ENCODE measurements at regions not wholly inside any gene's neighbourhood (a gene's known extent, or its start where the extent isn't known, plus 50 kb on each side); places are given as distances from the start of the nearest gene placed in this dataset.

DNA sequence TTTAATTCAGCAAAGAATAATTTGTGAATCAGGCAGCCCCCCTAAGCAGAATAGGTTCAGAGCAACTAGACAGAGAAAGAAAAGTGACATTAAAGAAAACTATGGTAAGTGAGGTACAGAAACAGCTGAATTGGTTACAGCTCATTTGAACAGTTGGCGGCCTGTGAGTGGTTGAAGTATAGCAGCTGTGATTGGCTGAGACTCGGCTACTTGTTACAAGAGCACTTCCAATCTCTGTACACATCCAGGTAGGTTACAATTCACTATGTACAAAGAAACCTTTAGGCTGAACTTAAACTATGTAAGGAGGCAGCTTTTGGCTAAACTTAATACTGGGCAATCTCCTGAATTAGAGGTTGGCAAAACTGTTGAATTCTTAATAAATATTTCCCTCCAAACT lies 171.1 kb upstream of the LHX8 start:
- H2AFZ ChIP-seq (ENCODE audit: low read length): no peak overlapping the region
- no TSS peak for BruUV-seq (replicated peaks)
- H3K9ac ChIP-seq (ENCODE audit: insufficient read depth, low read depth, low read length): no peak overlapping the region
- H3K27ac ChIP-seq (ENCODE audit: extremely low read length, insufficient read depth, low read length): no peak overlapping the region
- TF ChIP-seq NCOA5 (CRISPR knock-in tag; IDR thresholded peaks at IDR 0.05) (no peak), DPF2 (CRISPR knock-in tag; IDR thresholded peaks at IDR 0.05; ENCODE audit: borderline replicate concordance, low read depth) (no peak)
- ChIA-PET CTCF (ENCODE audit: low intra/inter-chr PET ratio, low total read pairs) (no interaction called here), POLR2A (no interaction called here)
- H3K79me2 ChIP-seq (ENCODE audit: insufficient read depth, low read length): no peaks in the 10 kb centered on the region
- H3K4me3 ChIP-seq (replicated peaks in 1 of 3; ENCODE audit: insufficient read depth in 1 of 3, low read depth in 2 of 3, low read length in 3 of 3): no peak overlapping the region
- ATAC-seq (no peak), FAIRE-seq (no peak), DNase-seq (ENCODE audit: low spot score) (no peak)
- intact Hi-C loops (cut with micrococcal nuclease; ENCODE audit: unreplicated experiment): no loop called here
- H3K27me3 ChIP-seq (ENCODE audit: control insufficient read depth in 1 of 2, insufficient read depth in 2 of 2, low read length in 2 of 2): no peaks in the 10 kb centered on the region
- H3K9me3 ChIP-seq (ENCODE audit: low read length): no peaks in the 10 kb centered on the region
- no peaks in the 10 kb centered on the region for H4K20me1 ChIP-seq (ENCODE audit: insufficient read depth, low read length)
- 3% methylated on average over 2 of the region's 2 CpGs for WGBS (ENCODE audit: low lambda C conversion rate)
- H3K4me2 ChIP-seq (ENCODE audit: low read depth, low read length): no peak overlapping the region
- in situ Hi-C loops (cut with HindIII; ENCODE audit: extremely low pct_ligation_motif_present, low pct_unique_long_range_greater_than_20kb): no loop called here
- H3K4me1 ChIP-seq (ENCODE audit: insufficient read depth, low read length): no peaks in the 10 kb centered on the region
- no peaks in the 10 kb centered on the region for H3K36me3 ChIP-seq (replicated peaks in 1 of 2; ENCODE audit: control insufficient read depth in 1 of 2, insufficient read depth in 2 of 2, low read length in 2 of 2)

DNA sequence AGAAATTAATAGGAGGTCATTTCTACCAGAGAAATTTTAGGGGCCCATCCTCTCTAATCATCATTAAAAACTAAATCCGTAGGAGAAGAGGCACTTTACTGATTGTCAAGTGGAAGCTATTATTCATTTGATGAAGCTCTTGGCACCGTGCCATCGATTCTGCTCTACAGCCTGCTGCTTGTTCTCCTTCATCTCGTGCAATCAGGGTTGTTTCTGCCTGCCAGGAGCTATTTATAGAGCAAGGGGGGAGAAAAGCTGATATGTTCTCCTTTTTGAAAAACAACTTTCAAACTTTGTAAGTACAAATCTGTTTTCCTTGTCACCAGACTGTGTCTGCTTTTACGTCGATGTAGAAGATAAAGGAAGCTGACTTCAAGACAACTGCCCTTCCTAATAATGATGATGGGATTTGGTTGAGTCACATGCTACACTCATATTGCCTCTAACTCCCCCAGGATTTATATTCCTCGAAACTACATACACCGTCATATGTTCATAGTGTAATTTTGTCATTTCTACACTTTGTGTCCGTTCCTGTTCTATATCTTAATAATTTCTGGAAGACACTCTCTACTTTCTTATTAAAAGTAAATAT lies 169.6 kb upstream of the LHX8 start:
- ATAC-seq (no peak), DNase-seq (ENCODE audit: low spot score) (no peak), FAIRE-seq (no peak)
- intact Hi-C loops (cut with micrococcal nuclease; ENCODE audit: unreplicated experiment) (no loop called here), in situ Hi-C loops (cut with HindIII; ENCODE audit: extremely low pct_ligation_motif_present, low pct_unique_long_range_greater_than_20kb) (no loop called here)
- no peaks in the 10 kb centered on the region for H3K27me3 ChIP-seq (ENCODE audit: control insufficient read depth in 1 of 2, insufficient read depth in 2 of 2, low read length in 2 of 2)
- no peak overlapping the region for H2AFZ ChIP-seq (ENCODE audit: low read length)
- WGBS (ENCODE audit: low lambda C conversion rate): 28% methylated on average over 9 of the region's 9 CpGs
- CTCF ChIA-PET (ENCODE audit: low intra/inter-chr PET ratio, low total read pairs): no interaction called here
- BruUV-seq (replicated peaks): no TSS peak
- no peaks in the 10 kb centered on the region for H3K9me3 ChIP-seq (ENCODE audit: low read length)
- POLR2A ChIA-PET: no interaction called here
- H3K4me2 ChIP-seq (ENCODE audit: low read depth, low read length): no peak overlapping the region
- no peak overlapping the region for H3K27ac ChIP-seq (ENCODE audit: extremely low read length, insufficient read depth, low read length)
- no peaks in the 10 kb centered on the region for H3K36me3 ChIP-seq (replicated peaks in 1 of 2; ENCODE audit: control insufficient read depth in 1 of 2, insufficient read depth in 2 of 2, low read length in 2 of 2)
- H3K79me2 ChIP-seq (ENCODE audit: insufficient read depth, low read length): no peaks in the 10 kb centered on the region
- no peaks in the 10 kb centered on the region for H4K20me1 ChIP-seq (ENCODE audit: insufficient read depth, low read length)
- no peak overlapping the region for H3K4me3 ChIP-seq (replicated peaks in 1 of 3; ENCODE audit: insufficient read depth in 1 of 3, low read depth in 2 of 3, low read length in 3 of 3)
- peaks cover 5% of the 10 kb centered on the region; the same call in 1 of the 2 replicates for H3K4me1 ChIP-seq (ENCODE audit: insufficient read depth, low read length)
- no peak overlapping the region for H3K9ac ChIP-seq (ENCODE audit: insufficient read depth, low read depth, low read length)
- no peak for TF ChIP-seq ZNF264 (CRISPR knock-in tag; IDR thresholded peaks at IDR 0.05)
- TF ChIP-seq ZNF773 (CRISPR knock-in tag; IDR thresholded peaks at IDR 0.05; ENCODE audit: borderline replicate concordance): no peak
- no peak for TF ChIP-seq TOPORS (CRISPR knock-in tag; IDR thresholded peaks at IDR 0.05)
- TF ChIP-seq KLF15 (CRISPR knock-in tag; IDR thresholded peaks at IDR 0.05; ENCODE audit: borderline replicate concordance): no peak
- TF ChIP-seq ZNF530 (CRISPR knock-in tag; IDR thresholded peaks at IDR 0.05; ENCODE audit: low read depth): no peak
- no peak for TF ChIP-seq ZNF232 (CRISPR knock-in tag; IDR thresholded peaks at IDR 0.05; ENCODE audit: borderline replicate concordance)
- no peak for TF ChIP-seq ZNF674 (CRISPR knock-in tag; IDR thresholded peaks at IDR 0.05; ENCODE audit: low read depth)
- TF ChIP-seq ZNF720 (CRISPR knock-in tag; IDR thresholded peaks at IDR 0.05): no peak
- no peak for TF ChIP-seq MED1 (CRISPR knock-in tag; IDR thresholded peaks at IDR 0.05)
- no peak for TF ChIP-seq RXRA (CRISPR knock-in tag; IDR thresholded peaks at IDR 0.05)
- TF ChIP-seq, protein P1, sequence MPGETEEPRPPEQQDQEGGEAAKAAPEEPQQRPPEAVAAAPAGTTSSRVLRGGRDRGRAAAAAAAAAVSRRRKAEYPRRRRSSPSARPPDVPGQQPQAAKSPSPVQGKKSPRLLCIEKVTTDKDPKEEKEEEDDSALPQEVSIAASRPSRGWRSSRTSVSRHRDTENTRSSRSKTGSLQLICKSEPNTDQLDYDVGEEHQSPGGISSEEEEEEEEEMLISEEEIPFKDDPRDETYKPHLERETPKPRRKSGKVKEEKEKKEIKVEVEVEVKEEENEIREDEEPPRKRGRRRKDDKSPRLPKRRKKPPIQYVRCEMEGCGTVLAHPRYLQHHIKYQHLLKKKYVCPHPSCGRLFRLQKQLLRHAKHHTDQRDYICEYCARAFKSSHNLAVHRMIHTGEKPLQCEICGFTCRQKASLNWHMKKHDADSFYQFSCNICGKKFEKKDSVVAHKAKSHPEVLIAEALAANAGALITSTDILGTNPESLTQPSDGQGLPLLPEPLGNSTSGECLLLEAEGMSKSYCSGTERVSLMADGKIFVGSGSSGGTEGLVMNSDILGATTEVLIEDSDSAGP (CRISPR knock-in tag; IDR thresholded peaks at IDR 0.05; ENCODE audit: borderline replicate concordance): no peak
- TF ChIP-seq, protein P2, sequence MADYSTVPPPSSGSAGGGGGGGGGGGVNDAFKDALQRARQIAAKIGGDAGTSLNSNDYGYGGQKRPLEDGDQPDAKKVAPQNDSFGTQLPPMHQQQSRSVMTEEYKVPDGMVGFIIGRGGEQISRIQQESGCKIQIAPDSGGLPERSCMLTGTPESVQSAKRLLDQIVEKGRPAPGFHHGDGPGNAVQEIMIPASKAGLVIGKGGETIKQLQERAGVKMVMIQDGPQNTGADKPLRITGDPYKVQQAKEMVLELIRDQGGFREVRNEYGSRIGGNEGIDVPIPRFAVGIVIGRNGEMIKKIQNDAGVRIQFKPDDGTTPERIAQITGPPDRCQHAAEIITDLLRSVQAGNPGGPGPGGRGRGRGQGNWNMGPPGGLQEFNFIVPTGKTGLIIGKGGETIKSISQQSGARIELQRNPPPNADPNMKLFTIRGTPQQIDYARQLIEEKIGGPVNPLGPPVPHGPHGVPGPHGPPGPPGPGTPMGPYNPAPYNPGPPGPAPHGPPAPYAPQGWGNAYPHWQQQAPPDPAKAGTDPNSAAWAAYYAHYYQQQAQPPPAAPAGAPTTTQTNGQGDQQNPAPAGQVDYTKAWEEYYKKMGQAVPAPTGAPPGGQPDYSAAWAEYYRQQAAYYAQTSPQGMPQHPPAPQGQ (CRISPR knock-in tag; IDR thresholded peaks at IDR 0.05; ENCODE audit: borderline replicate concordance): no peak
- TF ChIP-seq SMAD3 (CRISPR knock-in tag; IDR thresholded peaks at IDR 0.05): no peak
- no peak for TF ChIP-seq TOE1 (CRISPR knock-in tag; IDR thresholded peaks at IDR 0.05)
- TF ChIP-seq RBAK (CRISPR knock-in tag; IDR thresholded peaks at IDR 0.05): no peak
